IMR-90 (cell line): ENCODE measurements at regions not wholly inside any gene's neighbourhood (a gene's known extent, or its start where the extent isn't known, plus 50 kb on each side); places are given as distances from the start of the nearest gene placed in this dataset.

ENCODE experiments used
- ATAC-seq: fragments of 200-7000 bp; cut with Tn5 transposase; 2 replicates; pipeline ENCODE4 v1.9.1; 2020; ENCODE audit warnings: low read depth, mild to moderate bottlenecking, moderate library complexity
- BruUV-seq: library from RNA; stranded (reverse); fragments of 400-500 nt; replicated peaks from 2 replicates; lab custom pipeline; 2021; lab: Mats Ljungman, UMichigan
- CTCF ChIA-PET: fragments of 300-600 bp; formaldehyde crosslinking; extraction: SDS; loops from one replicate; lab custom pipeline; 2021; ENCODE audit warnings: antibody characterized with exemption; lab: Yijun Ruan, JAX
- POLR2A ChIA-PET: fragments of 300-600 bp; sonication (Branson Sonifier 250); formaldehyde crosslinking; loops from one replicate; lab custom pipeline; 2022; ENCODE audit warnings: antibody characterized with exemption; ENCODE audit not compliant: unreplicated experiment; lab: Charles Lee
- DNase-seq: peaks from one replicate; pipeline ENCODE4 v3.0.0; 2013
- H2AFZ ChIP-seq: replicated peaks from 2 replicates; pipeline ENCODE3; 2013; ENCODE audit warnings: low read length, mild to moderate bottlenecking; ENCODE audit not compliant: poor library complexity
- H2AK5ac ChIP-seq: 2 replicates; pipeline ENCODE4 v1.6.1; 2013; ENCODE audit warnings: low read depth, low read length, inconsistent platforms
- H2AK9ac ChIP-seq: replicated peaks from 2 replicates; pipeline ENCODE3; 2013; ENCODE audit warnings: mild to moderate bottlenecking, low read depth, low read length, moderate library complexity; ENCODE audit not compliant: poor library complexity
- H2BK120ac ChIP-seq: 2 replicates; pipeline ENCODE4 v1.6.1; 2013; ENCODE audit warnings: low read depth, low read length, inconsistent platforms
- H2BK15ac ChIP-seq: 3 replicates; pipeline ENCODE4 v1.6.1; 2013; ENCODE audit warnings: low read depth, low read length, inconsistent platforms
- H2BK20ac ChIP-seq: 2 replicates; pipeline ENCODE4 v1.6.1; 2013; ENCODE audit warnings: low read depth, mild to moderate bottlenecking, inconsistent platforms, low read length, moderate library complexity
- H2BK5ac ChIP-seq: 2 replicates; pipeline ENCODE4 v1.6.1; 2013; ENCODE audit warnings: mild to moderate bottlenecking, low read depth, low read length, inconsistent platforms; ENCODE audit not compliant: poor library complexity, severe bottlenecking
- H3K14ac ChIP-seq: replicated peaks from 2 replicates; pipeline ENCODE4 v1.6.1; 2013; ENCODE audit warnings: low read depth, low read length, inconsistent platforms
- H3K18ac ChIP-seq: 2 replicates; pipeline ENCODE4 v1.6.1; 2013; ENCODE audit warnings: low read depth, low read length, control low read depth
- H3K23ac ChIP-seq: 2 replicates; pipeline ENCODE4 v1.6.1; 2013; ENCODE audit warnings: low read depth, low read length, inconsistent platforms
- H3K27ac ChIP-seq: 2 replicates; pipeline ENCODE4 v1.5.1; 2013; ENCODE audit warnings: mild to moderate bottlenecking, control low read depth, low read length; ENCODE audit not compliant: insufficient read depth
- H3K27me3 ChIP-seq: 2 replicates; pipeline ENCODE4 v1.6.1; 2013; ENCODE audit warnings: low read length; ENCODE audit not compliant: control insufficient read depth, insufficient read depth
- H3K36me3 ChIP-seq: 2 replicates; pipeline ENCODE4 v1.6.1; 2013; ENCODE audit warnings: low read length, mixed read lengths; ENCODE audit not compliant: control insufficient read depth, insufficient read depth
- H3K4ac ChIP-seq: 2 replicates; pipeline ENCODE4 v1.6.1; 2013; ENCODE audit warnings: low read depth, low read length, inconsistent platforms
- H3K4me1 ChIP-seq: 2 replicates; pipeline ENCODE4 v1.6.1; 2013; ENCODE audit warnings: low read length, mixed read lengths; ENCODE audit not compliant: control insufficient read depth, insufficient read depth
- H3K4me2 ChIP-seq: 2 replicates; pipeline ENCODE4 v1.6.1; 2013; ENCODE audit warnings: low read depth, mild to moderate bottlenecking, control low read depth, low read length, moderate library complexity
- H3K4me3 ChIP-seq: 2 replicates; pipeline ENCODE4 v1.5.1; 2013; ENCODE audit warnings: low read depth, mild to moderate bottlenecking, control low read depth, low read length, moderate library complexity; ENCODE audit not compliant: insufficient read depth
- H3K56ac ChIP-seq: 2 replicates; pipeline ENCODE4 v1.6.1; 2013; ENCODE audit warnings: low read length, inconsistent platforms; ENCODE audit not compliant: insufficient read depth; ENCODE audit errors: extremely low read depth
- H3K79me1 ChIP-seq, 2 experiments: 2 replicates each; pipeline ENCODE4 v1.6.1; 2013; ENCODE audit warnings: low read length in 2 of 2, inconsistent platforms in 1 of 2, low read depth in 1 of 2
- H3K9ac ChIP-seq: 2 replicates; pipeline ENCODE4 v1.6.1; 2013; ENCODE audit warnings: low read depth, low read length, control low read depth
- H3K9me1 ChIP-seq: 2 replicates; pipeline ENCODE4 v1.6.1; 2013; ENCODE audit warnings: low read length, inconsistent platforms; ENCODE audit not compliant: insufficient read depth
- H3K9me3 ChIP-seq: 2 replicates; pipeline ENCODE4 v1.6.1; 2013; ENCODE audit warnings: low read length; ENCODE audit not compliant: control insufficient read depth, insufficient read depth
- H4K20me1 ChIP-seq: 2 replicates; pipeline ENCODE4 v1.6.1; 2013; ENCODE audit warnings: low read length, inconsistent platforms; ENCODE audit not compliant: insufficient read depth
- H4K5ac ChIP-seq: 2 replicates; pipeline ENCODE4 v1.6.1; 2013; ENCODE audit warnings: mild to moderate bottlenecking, low read depth, low read length, control low read depth
- H4K8ac ChIP-seq, 2 experiments: 2 replicates each; pipeline ENCODE4 v1.6.1; 2013; ENCODE audit warnings: low read depth in 2 of 2, low read length in 2 of 2, control low read depth in 1 of 2, inconsistent platforms in 1 of 2
- H4K91ac ChIP-seq: 2 replicates; pipeline ENCODE4 v1.6.1; 2013; ENCODE audit warnings: low read depth, low read length, inconsistent platforms; ENCODE audit not compliant: insufficient read depth
- BHLHE40 ChIP-seq: fragments of 150-350 bp; IDR thresholded peaks from 2 replicates; pipeline ENCODE4 v1.6.1; 2016; ENCODE audit warnings: mild to moderate bottlenecking, low read depth, low read length
- USF2 ChIP-seq: fragments of 150-350 bp; IDR thresholded peaks from 2 replicates; pipeline ENCODE4 v1.6.1; 2017; ENCODE audit warnings: mild to moderate bottlenecking, antibody characterized with exemption, low read length, low read depth
- WGBS, 2 experiments: methylation state at CpG; one replicate each; pipeline versions ENCODE4 v1.1.5 to v1.1.7; 2013; ENCODE audit warnings: missing lambda C conversion rate in 2 of 2; ENCODE audit not compliant: insufficient read length in 1 of 2; ENCODE audit errors: extremely low coverage in 2 of 2; 5-methylcytosine and 5-hydroxymethylcytosine counted together
- dilution Hi-C: fragments of 300-500 bp; cut with HindIII; formaldehyde crosslinking; loops from one replicate; pipeline ENCODE4 v1.14.3; 2018; ENCODE audit warnings: low sequenced_read_pairs; ENCODE audit not compliant: unreplicated experiment
- in situ Hi-C: fragments of 300-500 bp; cut with MboI; formaldehyde crosslinking; loops from 3 replicates; pipeline ENCODE4 v1.14.3; 2019; ENCODE audit warnings: low sequenced_read_pairs, inconsistent platforms, mixed read lengths
- intact Hi-C: fragments of 100-400 bp; cut with micrococcal nuclease; formaldehyde crosslinking; loops from 2 replicates; pipeline ENCODE4 v1.10.0; 2022

GRCh38 chr17:77303620-77304019 lies 162.9 kb downstream of the SEC14L1 start:
- no peak overlapping the region for H3K9ac ChIP-seq
- peak overlapping the region; percentile 83 to 92 for H4K8ac ChIP-seq
- no peaks in the 10 kb centered on the region for H3K27me3 ChIP-seq
- peak overlapping the region; percentile 62 for H3K18ac ChIP-seq
- H4K20me1 ChIP-seq = no peaks in the 10 kb centered on the region
- DNase-seq (peak; percentile 49), ATAC-seq (peak; percentile 13; the same call in 1 of the 2 replicates)
- peak overlapping the region; percentile 98 for H3K4ac ChIP-seq
- dilution Hi-C loops (no loop called here), in situ Hi-C loops (no loop called here), intact Hi-C loops (no loop called here)
- H3K23ac ChIP-seq = peak overlapping the region; percentile 1; the same call in 1 of the 2 replicates
- peak overlapping the region; percentile 5; the same call in 1 of the 2 replicates for H3K4me2 ChIP-seq
- peak overlapping the region; percentile 74 for H4K91ac ChIP-seq
- no peak overlapping the region for H3K4me3 ChIP-seq
- peak overlapping the region; percentile 80 for H2BK5ac ChIP-seq
- no peaks in the 10 kb centered on the region for H3K36me3 ChIP-seq
- WGBS, 2 experiments = no CpG with 5 or more reads among the region's 6 CpGs
- H3K27ac ChIP-seq = peak overlapping the region; percentile 83
- BruUV-seq = no TSS peak
- no peak overlapping the region for H2AK9ac ChIP-seq
- H3K79me1 ChIP-seq = peaks cover 19 to 72% of the 10 kb centered on the region in 2 experiments
- peak overlapping the region; percentile 59; the same call in 1 of the 2 replicates for H2AK5ac ChIP-seq
- H4K5ac ChIP-seq = peak overlapping the region; percentile 65; the same call in 1 of the 2 replicates
- peak overlapping the region; percentile 86; the same call in 1 of the 3 replicates for H2BK15ac ChIP-seq
- H3K4me1 ChIP-seq = peaks cover 14% of the 10 kb centered on the region
- peak overlapping the region; percentile 78 for H2BK120ac ChIP-seq
- H2BK20ac ChIP-seq = peak overlapping the region; percentile 81; the same call in 1 of the 2 replicates
- TF ChIP-seq BHLHE40 (no peak), USF2 (peak; percentile 50; the same call in 1 of the 2 replicates)
- POLR2A ChIA-PET = interaction anchor here (0.6 to 0.8 kb wide), 2 partner anchors 16 to 750 kb away, joined by 3 read pairs; no protein-coding TSS in a partner anchor
- peaks cover 6% of the 10 kb centered on the region for H3K9me3 ChIP-seq
- H2AFZ ChIP-seq = no peak overlapping the region
- peaks cover 28% of the 10 kb centered on the region for H3K9me1 ChIP-seq
- H3K56ac ChIP-seq = peak overlapping the region; percentile 20; the same call in 1 of the 2 replicates
- CTCF ChIA-PET = no interaction called here
- H3K14ac ChIP-seq = peak overlapping the region; percentile 95
